DMS 273 (cell line): ENCODE measurements at regions not wholly inside any gene's neighbourhood (a gene's known extent, or its start where the extent isn't known, plus 50 kb on each side); places are given as distances from the start of the nearest gene placed in this dataset.
"Not testable (repeated sequence)": the region's sequence is repeated elsewhere in the genome, so short reads cannot be mapped to it uniquely, and the experiment has no call there.

Experiments
- DNase-seq: peaks from one replicate; lab custom pipeline; 2025; ENCODE audit not compliant: unreplicated experiment; lab: John Stamatoyannopoulos, UW

GRCh38 chr18:67144329-67144728, 372.2 kb downstream of the DSEL start:
- no peak for DNase-seq

DNA sequence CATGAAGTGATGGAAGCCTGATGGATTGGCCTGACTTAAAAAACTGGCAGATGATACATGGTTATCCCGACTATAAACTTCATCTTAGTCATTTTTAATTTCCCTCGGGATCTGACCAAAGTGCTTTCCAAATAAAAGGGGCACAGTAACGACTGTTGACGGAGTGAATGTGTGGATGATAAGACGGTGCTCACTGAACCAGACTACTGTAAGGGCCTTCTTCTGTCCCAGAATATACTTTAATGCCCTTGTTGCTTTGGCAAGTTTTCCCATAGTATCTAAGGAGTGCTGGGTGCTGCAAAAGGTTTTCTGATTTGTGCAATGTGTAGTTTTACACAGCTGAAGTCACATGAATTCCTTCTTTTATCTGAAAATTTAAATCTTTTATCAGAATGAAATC, 373.5 kb downstream of the DSEL start:
- DNase-seq, result no peak

GRCh38 chr18:67142604-67143003, 373.9 kb downstream of the DSEL start:
- DNase-seq, result no peak

- no peak for DNase-seq
Observed at GRCh38 chr18:67140495-67140894, 376.0 kb downstream of the DSEL start.

GRCh38 chr18:67139899-67140298, 376.6 kb downstream of the DSEL start:
- no peak for DNase-seq

GRCh38 chr18:67135981-67136380, 380.5 kb downstream of the DSEL start:
- DNase-seq, result no peak

DNA sequence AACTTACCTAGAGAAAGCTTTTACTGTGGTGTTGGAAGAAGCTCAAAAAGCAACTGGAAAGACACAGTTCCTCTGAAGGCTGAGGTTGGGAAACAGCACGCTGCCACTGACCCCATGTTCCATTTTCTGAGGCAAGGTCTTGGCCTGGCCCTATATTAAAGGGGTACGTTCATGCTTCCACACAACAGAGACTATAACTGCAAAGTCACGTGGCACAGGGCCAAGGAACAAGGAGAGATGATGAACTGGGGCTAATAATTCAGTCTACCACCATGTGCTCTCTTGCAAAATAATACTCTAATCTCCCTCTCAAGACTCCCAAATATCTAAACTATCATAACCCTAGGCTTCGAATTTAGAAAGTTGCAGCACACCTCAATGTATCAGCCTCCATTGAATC, 381.6 kb downstream of the DSEL start:
- DNase-seq, result no peak

DNA sequence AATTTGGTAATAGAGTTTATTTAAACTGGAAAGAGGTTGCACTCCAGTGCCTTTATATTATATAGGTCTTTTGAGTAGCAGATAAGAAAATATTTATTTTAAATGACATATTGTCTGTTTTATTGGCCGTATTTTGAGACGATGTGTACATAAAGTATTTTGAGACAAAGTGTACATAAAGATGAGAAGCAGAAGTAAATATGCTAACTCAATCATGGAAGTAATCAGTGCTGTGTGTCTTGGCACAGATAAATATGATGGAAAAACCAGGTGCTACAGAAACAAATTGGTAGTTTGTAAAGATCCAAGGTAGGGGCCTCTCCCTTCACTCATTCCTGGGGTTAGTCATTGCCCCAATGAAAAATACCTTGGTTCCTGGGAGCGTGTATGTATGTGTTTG, 382.9 kb downstream of the DSEL start:
- DNase-seq, result no peak

GRCh38 chr18:67132919-67133318, 383.6 kb downstream of the DSEL start:
- DNase-seq, result no peak

- DNase-seq, result no peak
Observed at GRCh38 chr18:67131498-67131897, 385.0 kb downstream of the DSEL start.

- DNase-seq, result not testable (repeated sequence)
Observed at GRCh38 chr18:67126751-67127150, 389.8 kb downstream of the DSEL start.

DNA sequence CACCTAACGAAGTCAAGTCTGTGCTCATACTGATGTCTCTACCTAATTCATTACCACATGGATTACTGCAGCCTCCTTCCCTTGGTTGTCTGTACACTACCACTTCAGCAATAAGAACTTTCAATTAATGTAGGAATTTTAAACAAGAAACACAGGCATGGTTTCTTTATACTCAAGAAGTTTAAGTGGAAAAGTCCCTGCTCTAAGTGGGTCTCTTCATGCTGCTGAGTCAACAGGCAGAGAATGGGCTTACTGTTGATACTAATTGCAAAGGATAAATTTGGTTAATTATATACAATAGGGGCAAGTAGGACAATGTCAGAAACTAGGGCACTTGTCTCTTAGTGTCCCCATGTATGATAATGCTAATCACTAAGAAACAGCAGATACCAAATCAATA, 392.6 kb downstream of the DSEL start:
- no peak for DNase-seq

- DNase-seq, result no peak
Observed at GRCh38 chr18:67117804-67118203, 398.7 kb downstream of the DSEL start.

GRCh38 chr18:67109535-67109934, 407.0 kb downstream of the DSEL start:
- DNase-seq, result peak; percentile 88

GRCh38 chr18:67108894-67109293, 407.6 kb downstream of the DSEL start:
- peak; percentile 8 for DNase-seq

- peak; percentile 83 for DNase-seq
Observed at GRCh38 chr18:67104700-67105284, 411.7 kb downstream of the DSEL start.

DNA sequence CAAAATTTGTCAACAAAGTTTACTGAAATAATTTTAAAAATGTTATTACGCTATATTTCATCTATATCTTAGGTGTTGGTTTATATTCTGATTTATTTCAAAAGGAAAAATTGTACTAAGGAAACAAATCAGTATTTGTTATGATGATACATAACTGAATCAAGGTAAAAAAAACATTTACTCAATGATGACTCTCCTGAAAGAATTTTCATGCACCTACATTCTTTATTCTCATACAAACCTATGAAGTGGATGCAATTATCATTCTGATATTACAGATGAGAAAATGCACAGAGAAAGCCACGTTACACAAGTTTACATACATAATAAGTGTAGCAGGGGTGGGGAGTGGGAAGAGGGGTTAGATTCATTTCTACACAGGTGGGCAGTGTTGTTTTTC, 422.4 kb downstream of the DSEL start:
- no peak for DNase-seq

DNA sequence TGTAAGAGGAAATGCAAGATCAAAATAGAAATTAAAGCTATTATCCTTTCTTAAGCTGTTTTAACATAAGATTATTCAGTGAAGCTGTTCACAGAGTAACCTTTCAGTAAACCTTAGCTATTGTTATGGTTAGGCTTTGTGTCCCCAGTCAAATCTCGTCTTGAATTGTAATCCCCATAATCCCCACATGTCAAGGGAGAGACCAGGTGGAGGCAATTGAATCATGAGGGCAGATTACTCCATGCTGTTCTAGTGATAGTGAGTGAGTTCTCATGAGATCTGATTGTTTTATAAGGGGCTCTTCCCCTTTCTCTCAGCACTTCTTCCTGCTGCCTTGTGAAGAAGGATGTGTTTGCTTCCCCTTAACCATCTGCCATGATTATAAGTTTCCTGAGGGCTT, 424.4 kb downstream of the DSEL start:
- no peak for DNase-seq

- DNase-seq, result peak; percentile 73
Observed at GRCh38 chr18:67081482-67082211, 434.9 kb downstream of the DSEL start.

- DNase-seq, result no peak
Observed at GRCh38 chr18:67080601-67081000, 435.9 kb downstream of the DSEL start.

DNA sequence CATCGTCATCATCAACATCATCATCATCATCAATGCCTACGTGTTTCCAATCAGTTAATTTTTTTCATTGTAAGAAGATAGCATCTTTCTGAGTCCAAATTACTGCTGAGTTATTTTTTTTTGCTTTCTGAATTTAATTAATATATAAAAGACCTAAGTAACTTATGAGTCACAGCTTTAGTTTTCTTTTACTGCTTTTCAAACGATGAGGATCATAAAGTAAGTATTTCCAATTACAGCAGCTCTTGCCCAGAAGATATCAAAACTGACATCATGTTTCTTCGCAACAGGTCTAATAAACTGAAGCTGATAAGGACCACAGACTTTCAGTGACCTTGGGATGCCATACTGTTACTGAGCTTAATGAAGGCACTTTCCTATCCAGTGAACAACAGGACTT, 442.2 kb downstream of the DSEL start:
- DNase-seq, result no peak

DNA sequence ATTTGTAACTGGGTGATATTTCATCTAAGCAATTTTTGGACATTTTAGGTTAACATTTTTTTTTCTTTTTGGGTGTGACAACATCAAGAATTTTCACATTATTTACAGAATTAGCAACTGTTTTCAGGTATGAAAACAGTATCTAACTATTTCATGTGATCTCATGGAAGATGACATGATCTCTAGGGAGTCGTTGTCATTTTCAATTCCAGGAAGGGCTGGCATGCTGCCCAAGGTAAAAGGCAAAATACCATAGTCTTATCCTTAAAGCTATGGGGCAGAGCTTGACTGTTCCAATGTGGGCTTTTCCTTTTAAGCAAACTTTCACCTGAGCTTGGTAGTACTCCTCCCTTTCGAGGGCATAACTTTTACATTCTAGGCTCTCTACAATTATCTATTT, 443.7 kb downstream of the DSEL start:
- DNase-seq, result peak; percentile 39

- DNase-seq, result peak; percentile 44
Observed at GRCh38 chr18:67068608-67069007, 447.9 kb downstream of the DSEL start.
